22Rv1 (cell line): ENCODE measurements at regions not wholly inside any gene's neighbourhood (a gene's known extent, or its start where the extent isn't known, plus 50 kb on each side); places are given as distances from the start of the nearest gene placed in this dataset.

Experiments used
- CTCF ChIP-seq: fragments of 450-650 bp; IDR thresholded peaks from 2 replicates; pipeline ENCODE4 v1.5.1; 2017; ENCODE audit warnings: mild to moderate bottlenecking
- ZFX ChIP-seq: fragments of 450-650 bp; IDR thresholded peaks from 2 replicates; pipeline ENCODE4 v1.6.1; 2017; ENCODE audit warnings: antibody characterized with exemption, borderline replicate concordance

GRCh38 chr15:29534378-29534777, 264.8 kb upstream of the NSMCE3 start:
- TF ChIP-seq CTCF (no peak), ZFX (no peak)
